ENCODE measurements at regions not wholly inside any gene's neighbourhood (a gene's known extent, or its start where the extent isn't known, plus 50 kb on each side); places are given as distances from the start of the nearest gene placed in this dataset.

- Histone ChIP-seq H3K27ac (ENCODE audit: extremely low read depth, low read depth, low read length) (no peak overlapping the region), H3K4me3 (ENCODE audit: low read depth, low read length) (no peak overlapping the region), H3K36me3 (ENCODE audit: control insufficient read depth in 2 of 2, insufficient read depth in 1 of 2, low read length in 2 of 2) (no peaks in the 10 kb centered on the region), H3K9me3 (ENCODE audit: control insufficient read depth, insufficient read depth, low read depth, low read length) (no peaks in the 10 kb centered on the region), H3K4me1 (ENCODE audit: control insufficient read depth, insufficient read depth, low read length) (no peaks in the 10 kb centered on the region)
- TF ChIP-seq PRDM6 (tag by site-specific recombination; IDR thresholded peaks at IDR 0.05), result no peak
- TF ChIP-seq MZF1 (tag by site-specific recombination; IDR thresholded peaks at IDR 0.05; ENCODE audit: borderline replicate concordance), result no peak
- no peak for TF ChIP-seq ZNF654 (tag by site-specific recombination; IDR thresholded peaks at IDR 0.05; ENCODE audit: low read depth)
- no peak for TF ChIP-seq ZNF16 (tag by site-specific recombination; IDR thresholded peaks at IDR 0.05; ENCODE audit: low read depth)
- TF ChIP-seq ZNF416 (tag by site-specific recombination; IDR thresholded peaks at IDR 0.05), result no peak
- no peak for TF ChIP-seq ZNF248 (tag by site-specific recombination; IDR thresholded peaks at IDR 0.05)
- no peak for TF ChIP-seq ZBTB17 (tag by site-specific recombination; IDR thresholded peaks at IDR 0.05)
- TF ChIP-seq BCL11A (tag by site-specific recombination; IDR thresholded peaks at IDR 0.05; ENCODE audit: low read depth), result no peak
- TF ChIP-seq ZNF121 (tag by site-specific recombination; IDR thresholded peaks at IDR 0.05), result no peak
- TF ChIP-seq KLF1 (tag by site-specific recombination; IDR thresholded peaks at IDR 0.05), result no peak
- no peak for TF ChIP-seq SCRT2 (tag by site-specific recombination; IDR thresholded peaks at IDR 0.05)
- TF ChIP-seq ZNF664 (tag by site-specific recombination; IDR thresholded peaks at IDR 0.05), result no peak
- ChIA-PET POLR2A (no interaction called here), CTCF (no interaction called here)
These were observed 134.1 kb downstream of the LACC1 start for GRCh38 chr13:44013758-44014291.

- no peaks in the 10 kb centered on the region for H3K4me1 ChIP-seq (ENCODE audit: control insufficient read depth, insufficient read depth, low read length)
These were observed 134.8 kb downstream of the LACC1 start for GRCh38 chr13:44014501-44014900.

GRCh38 chr13:44015118-44015517, 135.4 kb downstream of the LACC1 start:
- POLR2A ChIA-PET, result no interaction called here
- Histone ChIP-seq H3K4me1 (ENCODE audit: control insufficient read depth, insufficient read depth, low read length) (no peaks in the 10 kb centered on the region), H3K36me3 (ENCODE audit: control insufficient read depth in 2 of 2, insufficient read depth in 1 of 2, low read length in 2 of 2) (no peaks in the 10 kb centered on the region), H3K9me3 (ENCODE audit: control insufficient read depth, insufficient read depth, low read depth, low read length) (no peaks in the 10 kb centered on the region), H3K4me3 (ENCODE audit: low read depth, low read length) (no peak overlapping the region), H3K27ac (ENCODE audit: extremely low read depth, low read depth, low read length) (no peak overlapping the region)
- TF ChIP-seq ZNF488 (tag by site-specific recombination; IDR thresholded peaks at IDR 0.05), result no peak
- no peak for TF ChIP-seq GLIS2 (tag by site-specific recombination; IDR thresholded peaks at IDR 0.05)
- TF ChIP-seq RBAK (tag by site-specific recombination; IDR thresholded peaks at IDR 0.05), result no peak
- no peak for TF ChIP-seq ZNF138 (tag by site-specific recombination; IDR thresholded peaks at IDR 0.05; ENCODE audit: borderline replicate concordance)
- no peak for TF ChIP-seq ZBTB6 (tag by site-specific recombination; IDR thresholded peaks at IDR 0.05)
- CTCF ChIA-PET, result no interaction called here

More at GRCh38 chr13:44014501-44014900, 134.8 kb downstream of the LACC1 start:
- Histone ChIP-seq H3K27ac (ENCODE audit: extremely low read depth, low read depth, low read length) (no peak overlapping the region), H3K9me3 (ENCODE audit: control insufficient read depth, insufficient read depth, low read depth, low read length) (no peaks in the 10 kb centered on the region), H3K36me3 (ENCODE audit: control insufficient read depth in 2 of 2, insufficient read depth in 1 of 2, low read length in 2 of 2) (no peaks in the 10 kb centered on the region), H3K4me3 (ENCODE audit: low read depth, low read length) (no peak overlapping the region)
- POLR2A ChIA-PET, result no interaction called here
- no peak for TF ChIP-seq ZNF214 (tag by site-specific recombination; IDR thresholded peaks at IDR 0.05; ENCODE audit: borderline replicate concordance)
- CTCF ChIA-PET, result no interaction called here
